ENCODE measurements at regions not wholly inside any gene's neighbourhood (a gene's known extent, or its start where the extent isn't known, plus 50 kb on each side); places are given as distances from the start of the nearest gene placed in this dataset.
"Not testable (repeated sequence)": the region's sequence is repeated elsewhere in the genome, so short reads cannot be mapped to it uniquely, and the experiment has no call there.

GRCh38 chr5:89724379-89725095, 685.0 kb downstream of the CETN3 start:
- no peak for DNase-seq (ENCODE audit: low read depth)

GRCh38 chr5:89723907-89724306, 685.6 kb downstream of the CETN3 start:
- DNase-seq (ENCODE audit: low read depth) = no peak

GRCh38 chr5:89722538-89722937, 687.0 kb downstream of the CETN3 start:
- no peak for DNase-seq (ENCODE audit: low read depth)

- DNase-seq (ENCODE audit: low read depth) = no peak
Measured at GRCh38 chr5:89721931-89722330, 687.6 kb downstream of the CETN3 start.

GRCh38 chr5:89721353-89721752, 688.2 kb downstream of the CETN3 start:
- DNase-seq (ENCODE audit: low read depth) = peak; percentile 44

GRCh38 chr5:89712134-89712700, 697.3 kb downstream of the CETN3 start:
- DNase-seq (ENCODE audit: low read depth) = no peak

GRCh38 chr5:89711526-89711925, 698.0 kb downstream of the CETN3 start:
- DNase-seq (ENCODE audit: low read depth) = no peak

GRCh38 chr5:89710006-89710405, 699.5 kb downstream of the CETN3 start:
- no peak for DNase-seq (ENCODE audit: low read depth)

- no peak for DNase-seq (ENCODE audit: low read depth)
Measured at GRCh38 chr5:89707891-89708290, 701.7 kb downstream of the CETN3 start.

GRCh38 chr5:89706731-89707130, 702.8 kb downstream of the CETN3 start:
- DNase-seq (ENCODE audit: low read depth) = no peak

- no peak for DNase-seq (ENCODE audit: low read depth)
Measured at GRCh38 chr5:89703817-89704216, 705.7 kb downstream of the CETN3 start.

GRCh38 chr5:89698028-89698427, 711.5 kb downstream of the CETN3 start:
- no peak for DNase-seq (ENCODE audit: low read depth)

GRCh38 chr5:89697581-89697980, 712.0 kb downstream of the CETN3 start:
- DNase-seq (ENCODE audit: low read depth) = no peak

GRCh38 chr5:89695371-89695770, 714.2 kb downstream of the CETN3 start:
- DNase-seq (ENCODE audit: low read depth) = no peak

- no peak for DNase-seq (ENCODE audit: low read depth)
Measured at GRCh38 chr5:89694026-89694550, 715.5 kb downstream of the CETN3 start.

- no peak for DNase-seq (ENCODE audit: low read depth)
Measured at GRCh38 chr5:89690331-89690730, 719.2 kb downstream of the CETN3 start.

GRCh38 chr5:89686081-89686765, 723.3 kb downstream of the CETN3 start:
- no peak for DNase-seq (ENCODE audit: low read depth)

GRCh38 chr5:89676634-89677033, 732.9 kb downstream of the CETN3 start:
- DNase-seq (ENCODE audit: low read depth) = no peak

GRCh38 chr5:89673019-89673418, 736.5 kb downstream of the CETN3 start:
- DNase-seq (ENCODE audit: low read depth) = no peak

- no peak for DNase-seq (ENCODE audit: low read depth)
Measured at GRCh38 chr5:89668821-89669220, 740.7 kb downstream of the CETN3 start.

- no peak for DNase-seq (ENCODE audit: low read depth)
Measured at GRCh38 chr5:89662499-89662898, 747.1 kb downstream of the CETN3 start.

GRCh38 chr5:89638871-89639270, 755.9 kb upstream of the MEF2C start:
- DNase-seq (ENCODE audit: low read depth) = no peak

GRCh38 chr5:89634176-89634575, 751.2 kb upstream of the MEF2C start:
- not testable (repeated sequence) for DNase-seq (ENCODE audit: low read depth)

All from stromal cell of bone marrow (primary cell).